A673 (cell line): ENCODE measurements at regions not wholly inside any gene's neighbourhood (a gene's known extent, or its start where the extent isn't known, plus 50 kb on each side); places are given as distances from the start of the nearest gene placed in this dataset.

Source experiments
- BruUV-seq: library from RNA; stranded (reverse); fragments of 400-500 nt; replicated peaks from 2 replicates; lab custom pipeline; 2021; lab: Mats Ljungman, UMichigan
- CTCF ChIA-PET: fragments of 300-600 bp; sonication (Branson Sonifier 250); formaldehyde crosslinking; loops from one replicate; lab custom pipeline; 2022; ENCODE audit warnings: antibody characterized with exemption; lab: Charles Lee
- POLR2A ChIA-PET: fragments of 300-600 bp; sonication (Branson Sonifier 250); formaldehyde crosslinking; loops from one replicate; lab custom pipeline; 2022; ENCODE audit warnings: antibody characterized with exemption; ENCODE audit not compliant: low non-redundant PET; lab: Charles Lee
- DNase-seq: peaks from one replicate; pipeline ENCODE4 v3.0.0-alpha.2; 2015; ENCODE audit warnings: low spot score
- H3K27ac ChIP-seq: fragments of 200-600 bp; sonication (generic); 2 replicates; pipeline ENCODE4 v1.5.1; 2016; ENCODE audit warnings: mixed run types, low read depth, mild to moderate bottlenecking, mixed read lengths, antibody characterized with exemption, low read length; ENCODE audit not compliant: poor library complexity, severe bottlenecking
- H3K27me3 ChIP-seq: fragments of 200-600 bp; sonication (generic); replicated peaks from 2 replicates; pipeline ENCODE4 v1.6.1; 2017; ENCODE audit warnings: mixed run types, low read depth, mild to moderate bottlenecking, mixed read lengths, antibody characterized with exemption, low read length; ENCODE audit not compliant: insufficient read depth, poor library complexity
- H3K36me3 ChIP-seq: fragments of 200-600 bp; sonication (generic); 2 replicates; pipeline ENCODE4 v1.6.1; 2016; ENCODE audit warnings: mixed run types, mild to moderate bottlenecking, mixed read lengths, antibody characterized with exemption, low read length; ENCODE audit not compliant: insufficient read depth, poor library complexity, severe bottlenecking
- H3K4me1 ChIP-seq: fragments of 200-600 bp; sonication (generic); 2 replicates; pipeline ENCODE4 v1.6.1; 2017; ENCODE audit warnings: mixed run types, mild to moderate bottlenecking, mixed read lengths, antibody characterized with exemption, low read length; ENCODE audit not compliant: insufficient read depth, poor library complexity, severe bottlenecking
- H3K4me3 ChIP-seq: fragments of 200-600 bp; sonication (generic); 2 replicates; pipeline ENCODE4 v1.5.1; 2016; ENCODE audit warnings: low read depth, mixed run types, mild to moderate bottlenecking, mixed read lengths, low read length; ENCODE audit not compliant: poor library complexity, severe bottlenecking
- H3K9me3 ChIP-seq: fragments of 200-600 bp; sonication (generic); 2 replicates; pipeline ENCODE4 v1.6.1; 2016; ENCODE audit warnings: mixed run types, low read depth, mild to moderate bottlenecking, mixed read lengths, antibody characterized with exemption, low read length; ENCODE audit not compliant: poor library complexity, severe bottlenecking
- CTCF ChIP-seq: fragments of 300-800, 200-600 bp; sonication (generic); conservative IDR thresholded peaks from 2 replicates; pipeline ENCODE4 v1.5.1; 2017; ENCODE audit warnings: low read depth, mild to moderate bottlenecking, antibody characterized with exemption, low read length, moderate library complexity, mixed read lengths
- EZH2 ChIP-seq: fragments of 200-600 bp; sonication (generic); IDR thresholded peaks from 2 replicates; pipeline ENCODE4 v1.6.1; 2017; ENCODE audit warnings: borderline replicate concordance, low read depth, mild to moderate bottlenecking, mixed read lengths, antibody characterized with exemption, low read length; ENCODE audit not compliant: poor library complexity, severe bottlenecking
- intact Hi-C: fragments of 100-400 bp; cut with micrococcal nuclease; formaldehyde crosslinking; loops from one replicate; pipeline ENCODE4 v1.10.0; 2022; ENCODE audit not compliant: unreplicated experiment

- TF ChIP-seq EZH2 (no peak), CTCF (no peak)
- H3K4me3 ChIP-seq = no peak overlapping the region
- no peak for DNase-seq
- BruUV-seq = no TSS peak
- H3K27me3 ChIP-seq = no peaks in the 10 kb centered on the region
- no peaks in the 10 kb centered on the region for H3K4me1 ChIP-seq
- intact Hi-C loops = no loop called here
- H3K27ac ChIP-seq = no peak overlapping the region
- no peaks in the 10 kb centered on the region for H3K36me3 ChIP-seq
- no peaks in the 10 kb centered on the region for H3K9me3 ChIP-seq
- ChIA-PET CTCF (no interaction called here), POLR2A (no interaction called here)
Measured at GRCh38 chr2:2921011-2921720, 456.5 kb downstream of the EIPR1 start.

DNA sequence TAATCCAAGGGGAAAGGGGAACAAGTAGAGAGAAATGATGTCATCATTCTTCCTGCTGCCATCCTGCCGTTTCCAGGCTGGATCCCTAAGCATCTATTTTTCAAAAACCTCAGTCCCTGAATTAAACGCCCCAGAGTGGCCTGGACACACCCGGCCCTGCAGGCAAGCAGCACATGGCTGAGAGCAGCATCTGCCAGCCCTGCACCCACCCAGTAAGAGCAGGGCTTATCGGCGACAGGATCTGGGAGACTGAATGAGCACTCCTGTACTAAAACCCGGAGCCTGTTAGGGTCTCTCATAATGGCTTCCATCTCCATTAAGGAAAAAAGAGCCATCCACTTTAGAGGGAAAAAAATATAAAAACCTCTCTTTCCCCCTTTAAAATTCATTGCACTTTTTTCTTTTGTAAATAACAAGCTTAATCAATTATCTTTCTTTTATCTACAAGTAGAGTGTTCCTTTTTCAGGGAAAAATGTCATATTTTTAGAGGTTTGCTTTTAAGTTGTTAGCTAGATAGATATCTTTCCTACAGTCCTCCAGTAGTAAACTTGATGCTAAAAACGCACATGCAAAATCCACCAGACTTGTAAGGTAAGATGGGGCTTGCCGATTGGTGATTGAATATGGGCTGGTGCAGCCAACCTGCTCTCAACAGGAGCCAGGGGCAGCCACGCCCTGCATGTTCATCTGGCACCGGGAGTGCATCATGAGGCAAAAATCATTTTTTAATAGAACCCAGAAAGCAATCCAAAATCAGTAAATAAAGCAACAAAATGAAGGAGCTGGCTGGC lies 457.8 kb downstream of the EIPR1 start:
- DNase-seq = no peak
- no peaks in the 10 kb centered on the region for H3K27me3 ChIP-seq
- TF ChIP-seq CTCF (no peak), EZH2 (no peak)
- BruUV-seq = no TSS peak
- H3K4me1 ChIP-seq = no peaks in the 10 kb centered on the region
- H3K9me3 ChIP-seq = no peaks in the 10 kb centered on the region
- no peak overlapping the region for H3K4me3 ChIP-seq
- ChIA-PET CTCF (no interaction called here), POLR2A (no interaction called here)
- no peaks in the 10 kb centered on the region for H3K36me3 ChIP-seq
- intact Hi-C loops = no loop called here
- no peak overlapping the region for H3K27ac ChIP-seq

- DNase-seq = no peak
- H3K27me3 ChIP-seq = no peaks in the 10 kb centered on the region
- ChIA-PET CTCF (no interaction called here), POLR2A (no interaction called here)
- no peak overlapping the region for H3K27ac ChIP-seq
- no peaks in the 10 kb centered on the region for H3K4me1 ChIP-seq
- no peaks in the 10 kb centered on the region for H3K9me3 ChIP-seq
- intact Hi-C loops = no loop called here
- H3K4me3 ChIP-seq = no peak overlapping the region
- no TSS peak for BruUV-seq
- TF ChIP-seq CTCF = no peak
- TF ChIP-seq EZH2 = no peak
- H3K36me3 ChIP-seq = no peaks in the 10 kb centered on the region
Measured at GRCh38 chr2:2919026-2919425, 458.6 kb downstream of the EIPR1 start.
